ENCODE measurements at regions not wholly inside any gene's neighbourhood (a gene's known extent, or its start where the extent isn't known, plus 50 kb on each side); places are given as distances from the start of the nearest gene placed in this dataset.

DNA sequence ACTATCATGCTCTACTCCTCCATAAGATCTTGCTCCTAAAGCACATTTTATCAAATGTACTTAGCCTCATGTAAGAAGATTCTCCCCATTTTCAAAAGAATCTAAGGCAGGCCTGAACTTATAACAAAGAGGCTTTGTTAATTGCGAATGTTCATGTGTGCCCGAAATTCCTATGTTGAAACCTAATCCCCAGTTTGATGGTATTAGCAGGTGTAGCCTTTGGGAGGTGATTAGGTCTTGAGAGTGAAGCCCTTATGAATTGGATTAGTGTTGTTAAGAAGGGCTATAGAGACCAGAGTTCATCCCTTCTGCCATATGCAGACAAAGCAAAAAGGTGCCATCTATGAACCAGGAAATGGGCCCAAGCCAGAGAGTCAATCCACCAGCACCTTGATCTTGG lies 234.5 kb downstream of the PAX3 start:
- no peaks in the 10 kb centered on the region for H3K4me1 ChIP-seq (replicated peaks in 1 of 4; ENCODE audit: control insufficient read depth in 3 of 4, insufficient read depth in 4 of 4, low read length in 3 of 4)
- H2BK120ac ChIP-seq (replicated peaks; ENCODE audit: low read depth, low read length), result no peak overlapping the region
- H3K79me1 ChIP-seq (ENCODE audit: low read depth, low read length), result no peaks in the 10 kb centered on the region
- ChIA-PET POLR2A (ENCODE audit: partially characterized antibody) (no interaction called here), CTCF (ENCODE audit: partially characterized antibody) (interaction anchor here (1.6 kb wide), 1 partner anchor 11 kb away, joined by 5 read pairs; no protein-coding TSS in a partner anchor)
- H4K20me1 ChIP-seq (replicated peaks in 1 of 2; ENCODE audit: control insufficient read depth in 1 of 2, insufficient read depth in 2 of 2, low read length in 2 of 2), result peaks cover 0 to 2% of the 10 kb centered on the region in 2 experiments
- 87% methylated on average over 2 of the region's 2 CpGs; no CpG with 5 or more reads in 1 of the 2 experiments for WGBS, 2 experiments (ENCODE audit: extremely low coverage in 1 of 2, insufficient coverage in 1 of 2, insufficient read length in 1 of 2, insufficient replicate concordance in 2 of 2, low coverage in 1 of 2, low lambda C conversion rate in 2 of 2, missing lambda C conversion rate in 1 of 2)
- H3K23me2 ChIP-seq (ENCODE audit: low read depth, low read length), result no peaks in the 10 kb centered on the region
- no peaks in the 10 kb centered on the region for H3K79me2 ChIP-seq (ENCODE audit: control insufficient read depth in 1 of 2, insufficient read depth in 2 of 2, low read length in 2 of 2)
- no peak overlapping the region for H3K27ac ChIP-seq (ENCODE audit: low read depth, low read length)
- no peak overlapping the region for H3K4me2 ChIP-seq (ENCODE audit: insufficient read depth in 1 of 2, low read depth in 2 of 2, low read length in 2 of 2)
- H2AK5ac ChIP-seq (ENCODE audit: low read depth, low read length), result no peak overlapping the region
- no peak overlapping the region for H3K4ac ChIP-seq (replicated peaks; ENCODE audit: insufficient read length, low read depth, low read length)
- H3K56ac ChIP-seq (replicated peaks; ENCODE audit: insufficient read length, low read depth, low read length), result no peak overlapping the region
- H2BK15ac ChIP-seq (ENCODE audit: low read length), result no peak overlapping the region
- H3K27me3 ChIP-seq (replicated peaks in 1 of 4; ENCODE audit: control insufficient read depth in 3 of 4, extremely low read depth in 1 of 4, insufficient read depth in 3 of 4, low read length in 3 of 4), result no peaks in the 10 kb centered on the region
- DNase-seq (ENCODE audit: low read depth in 1 of 2, low spot score in 2 of 2) (no peak), FAIRE-seq (no peak)
- no peak overlapping the region for H3K14ac ChIP-seq (ENCODE audit: insufficient read length)
- H3K18ac ChIP-seq (ENCODE audit: extremely low read depth, low read length), result no peak overlapping the region
- H2AFZ ChIP-seq (ENCODE audit: low read length), result no peak overlapping the region
- no peaks in the 10 kb centered on the region; a peak in 1 of 8 replicates for H3K36me3 ChIP-seq (ENCODE audit: control insufficient read depth in 2 of 4, insufficient read depth in 4 of 4, low read length in 3 of 4)
- H4K8ac ChIP-seq (ENCODE audit: extremely low read depth, insufficient read depth, low read length), result no peak overlapping the region
- H3K4me3 ChIP-seq (ENCODE audit: extremely low read depth in 1 of 4, insufficient read depth in 2 of 4, low read depth in 3 of 4, low read length in 4 of 4), result no peak overlapping the region
- H2BK20ac ChIP-seq (ENCODE audit: low read length), result no peak overlapping the region
- no peak overlapping the region for H3K9ac ChIP-seq (replicated peaks in 1 of 4; ENCODE audit: extremely low read depth in 1 of 4, low read depth in 3 of 4, low read length in 3 of 4)
- no peak overlapping the region for H4K5ac ChIP-seq (ENCODE audit: insufficient read length, low read depth, low read length)
- H2BK12ac ChIP-seq (ENCODE audit: low read depth, low read length), result no peak overlapping the region
- H3K23ac ChIP-seq (ENCODE audit: insufficient read length), result no peak overlapping the region
- no peaks in the 10 kb centered on the region for H3K9me3 ChIP-seq (ENCODE audit: insufficient read depth in 2 of 2, low read depth in 1 of 2, low read length in 1 of 2)
- H4K91ac ChIP-seq (replicated peaks; ENCODE audit: insufficient read length, low read length), result no peak overlapping the region
- no peak overlapping the region for H2BK5ac ChIP-seq (ENCODE audit: low read depth, low read length)
- TF ChIP-seq, protein P1, sequence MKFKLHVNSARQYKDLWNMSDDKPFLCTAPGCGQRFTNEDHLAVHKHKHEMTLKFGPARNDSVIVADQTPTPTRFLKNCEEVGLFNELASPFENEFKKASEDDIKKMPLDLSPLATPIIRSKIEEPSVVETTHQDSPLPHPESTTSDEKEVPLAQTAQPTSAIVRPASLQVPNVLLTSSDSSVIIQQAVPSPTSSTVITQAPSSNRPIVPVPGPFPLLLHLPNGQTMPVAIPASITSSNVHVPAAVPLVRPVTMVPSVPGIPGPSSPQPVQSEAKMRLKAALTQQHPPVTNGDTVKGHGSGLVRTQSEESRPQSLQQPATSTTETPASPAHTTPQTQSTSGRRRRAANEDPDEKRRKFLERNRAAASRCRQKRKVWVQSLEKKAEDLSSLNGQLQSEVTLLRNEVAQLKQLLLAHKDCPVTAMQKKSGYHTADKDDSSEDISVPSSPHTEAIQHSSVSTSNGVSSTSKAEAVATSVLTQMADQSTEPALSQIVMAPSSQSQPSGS (IDR thresholded peaks at IDR 0.05; ENCODE audit: low read length), result no peak
- no peak for TF ChIP-seq POLR2AphosphoS5 (IDR thresholded peaks at IDR 0.05; ENCODE audit: low read depth, low read length)
- no peak for TF ChIP-seq SIN3A (conservative IDR thresholded peaks at IDR 0.05 in 1 of 2, IDR thresholded peaks at IDR 0.05 in 1 of 2; ENCODE audit: low read depth in 1 of 2, low read length in 2 of 2)
- TF ChIP-seq BCL11A (IDR thresholded peaks at IDR 0.05; ENCODE audit: low read depth in 2 of 2, low read length in 2 of 2), result no peak
- no peak for TF ChIP-seq SIRT6 (IDR thresholded peaks at IDR 0.05; ENCODE audit: low read length)
- TF ChIP-seq TAF1 (IDR thresholded peaks at IDR 0.05; ENCODE audit: low read depth, low read length), result no peak
- TF ChIP-seq EZH2 (IDR thresholded peaks at IDR 0.05; ENCODE audit: low read depth, low read length, severe bottlenecking), result no peak
- TF ChIP-seq CREB1 (IDR thresholded peaks at IDR 0.05), result no peak

Measured in H1 (cell line).